Natural killer cell treated with Interleukin-12 subunit alpha and Interleukin-12 subunit beta and Interleukin-15 and Interleukin-18, amount 100 ng/mL, for 72 hours (primary cell): ENCODE measurements at regions not wholly inside any gene's neighbourhood (a gene's known extent, or its start where the extent isn't known, plus 50 kb on each side); places are given as distances from the start of the nearest gene placed in this dataset.

Experiments
- ATAC-seq, 2 donors: fragments of 150-1000 bp; cut with Tn5 transposase in 1 of 2; sonication (Bioruptor Pico), chemical (Tn5 transposase) in 1 of 2; 2 replicates each; pipeline ENCODE4 v1.10.0; 2021
- DNase-seq: peaks from one replicate; pipeline ENCODE4 v3.0.0; 2022; ENCODE audit warnings: low spot score
- H3K27ac Mint-ChIP-seq, 2 donors: 1 replicate in 1 of 2; 2 replicates in 1 of 2; pipeline ENCODE4 v1.8.0; 2022; ENCODE audit warnings: mixed read lengths in 2 of 2, mild to moderate bottlenecking in 1 of 2, moderate library complexity in 1 of 2
- H3K27me3 Mint-ChIP-seq, 2 donors: 1 replicate in 1 of 2; 2 replicates in 1 of 2; pipeline ENCODE4 v1.8.0; 2022; ENCODE audit warnings: mixed read lengths in 2 of 2
- H3K36me3 Mint-ChIP-seq: one replicate; pipeline ENCODE4 v1.8.0; 2022; ENCODE audit warnings: mixed read lengths
- H3K4me1 Mint-ChIP-seq, 2 donors: 1 replicate in 1 of 2; 2 replicates in 1 of 2; pipeline ENCODE4 v1.8.0; 2022; ENCODE audit warnings: low read depth in 2 of 2, mixed read lengths in 2 of 2, mild to moderate bottlenecking in 1 of 2
- H3K4me3 Mint-ChIP-seq: one replicate; pipeline ENCODE4 v1.8.0; 2022; ENCODE audit warnings: mixed read lengths
- H3K9me3 Mint-ChIP-seq: 2 replicates; pipeline ENCODE4 v1.8.0; 2022; ENCODE audit warnings: mixed read lengths

- H3K4me3 Mint-ChIP-seq, result no peak overlapping the region
- no peaks in the 10 kb centered on the region for H3K9me3 Mint-ChIP-seq
- ATAC-seq, result peak in 1 of 2 donors; percentile 5
- no peak overlapping the region for H3K27ac Mint-ChIP-seq
- DNase-seq, result no peak
- no peaks in the 10 kb centered on the region for H3K4me1 Mint-ChIP-seq
- no peaks in the 10 kb centered on the region for H3K36me3 Mint-ChIP-seq
- H3K27me3 Mint-ChIP-seq, result peaks cover 11 to 14% of the 10 kb centered on the region in 2 donors
Measured at GRCh38 chr11:119537306-119538253, 114.6 kb upstream of the THY1 start.

GRCh38 chr11:119536801-119537200 lies 113.8 kb upstream of the THY1 start:
- H3K27ac Mint-ChIP-seq, result no peak overlapping the region
- no peak for ATAC-seq
- H3K4me1 Mint-ChIP-seq, result no peaks in the 10 kb centered on the region
- no peaks in the 10 kb centered on the region for H3K9me3 Mint-ChIP-seq
- H3K4me3 Mint-ChIP-seq, result no peak overlapping the region
- DNase-seq, result no peak
- no peaks in the 10 kb centered on the region for H3K36me3 Mint-ChIP-seq
- H3K27me3 Mint-ChIP-seq, result peaks cover 11 to 13% of the 10 kb centered on the region in 2 donors

GRCh38 chr11:119533921-119534736 lies 111.2 kb upstream of the THY1 start:
- DNase-seq (no peak), ATAC-seq (peak in 1 of 2 donors; percentile 49)
- peaks cover 7 to 9% of the 10 kb centered on the region in 2 donors for H3K27me3 Mint-ChIP-seq
- no peak overlapping the region for H3K27ac Mint-ChIP-seq
- H3K4me1 Mint-ChIP-seq, result no peaks in the 10 kb centered on the region
- no peak overlapping the region for H3K4me3 Mint-ChIP-seq
- H3K9me3 Mint-ChIP-seq, result no peaks in the 10 kb centered on the region
- H3K36me3 Mint-ChIP-seq, result no peaks in the 10 kb centered on the region

GRCh38 chr11:119533462-119533861 lies 110.5 kb upstream of the THY1 start:
- no peaks in the 10 kb centered on the region for H3K4me1 Mint-ChIP-seq
- no peak overlapping the region for H3K27ac Mint-ChIP-seq
- DNase-seq, result no peak
- no peak overlapping the region for H3K4me3 Mint-ChIP-seq
- H3K27me3 Mint-ChIP-seq, result peaks cover 7 to 9% of the 10 kb centered on the region in 2 donors
- no peaks in the 10 kb centered on the region for H3K9me3 Mint-ChIP-seq
- no peaks in the 10 kb centered on the region for H3K36me3 Mint-ChIP-seq
- no peak for ATAC-seq

GRCh38 chr11:119532551-119532950 lies 109.6 kb upstream of the THY1 start:
- no peak overlapping the region for H3K27ac Mint-ChIP-seq
- H3K36me3 Mint-ChIP-seq, result no peaks in the 10 kb centered on the region
- no peak for DNase-seq
- no peak for ATAC-seq
- peaks cover 9% of the 10 kb centered on the region in 2 donors for H3K27me3 Mint-ChIP-seq
- no peak overlapping the region for H3K4me3 Mint-ChIP-seq
- no peaks in the 10 kb centered on the region for H3K4me1 Mint-ChIP-seq
- no peaks in the 10 kb centered on the region for H3K9me3 Mint-ChIP-seq

- Mint-ChIP-seq H3K27ac (no peak overlapping the region), H3K4me1 (no peaks in the 10 kb centered on the region), H3K9me3 (no peaks in the 10 kb centered on the region), H3K36me3 (no peaks in the 10 kb centered on the region), H3K4me3 (no peak overlapping the region), H3K27me3 (peaks cover 11 to 15% of the 10 kb centered on the region in 2 donors)
- DNase-seq (no peak), ATAC-seq (no peak)
Measured at GRCh38 chr11:119531623-119532022, 108.7 kb upstream of the THY1 start.

GRCh38 chr11:119531056-119531455 lies 108.1 kb upstream of the THY1 start:
- no peak for DNase-seq
- peaks cover 11 to 15% of the 10 kb centered on the region in 2 donors for H3K27me3 Mint-ChIP-seq
- no peaks in the 10 kb centered on the region for H3K9me3 Mint-ChIP-seq
- no peaks in the 10 kb centered on the region for H3K36me3 Mint-ChIP-seq
- H3K27ac Mint-ChIP-seq, result no peak overlapping the region
- H3K4me1 Mint-ChIP-seq, result no peaks in the 10 kb centered on the region
- H3K4me3 Mint-ChIP-seq, result no peak overlapping the region
- ATAC-seq, result no peak

- ATAC-seq (no peak), DNase-seq (no peak)
- no peaks in the 10 kb centered on the region for H3K4me1 Mint-ChIP-seq
- H3K27ac Mint-ChIP-seq, result no peak overlapping the region
- H3K27me3 Mint-ChIP-seq, result peaks cover 11 to 15% of the 10 kb centered on the region in 2 donors
- H3K4me3 Mint-ChIP-seq, result no peak overlapping the region
- no peaks in the 10 kb centered on the region for H3K9me3 Mint-ChIP-seq
- no peaks in the 10 kb centered on the region for H3K36me3 Mint-ChIP-seq
Measured at GRCh38 chr11:119530509-119530908, 107.5 kb upstream of the THY1 start.

- Mint-ChIP-seq H3K36me3 (no peaks in the 10 kb centered on the region), H3K9me3 (no peaks in the 10 kb centered on the region), H3K4me3 (no peak overlapping the region), H3K4me1 (no peaks in the 10 kb centered on the region), H3K27ac (no peak overlapping the region), H3K27me3 (peaks cover 11 to 15% of the 10 kb centered on the region in 2 donors)
- no peak for DNase-seq
- ATAC-seq, result no peak
Measured at GRCh38 chr11:119529936-119530335, 107.0 kb upstream of the THY1 start.

GRCh38 chr11:119529063-119529845 lies 106.3 kb upstream of the THY1 start:
- H3K4me3 Mint-ChIP-seq, result no peak overlapping the region
- ATAC-seq (no peak), DNase-seq (no peak)
- no peaks in the 10 kb centered on the region for H3K9me3 Mint-ChIP-seq
- H3K4me1 Mint-ChIP-seq, result no peaks in the 10 kb centered on the region
- peaks cover 13 to 15% of the 10 kb centered on the region in 2 donors for H3K27me3 Mint-ChIP-seq
- no peak overlapping the region for H3K27ac Mint-ChIP-seq
- no peaks in the 10 kb centered on the region for H3K36me3 Mint-ChIP-seq

GRCh38 chr11:119525867-119526196 lies 102.9 kb upstream of the THY1 start:
- Mint-ChIP-seq H3K9me3 (no peaks in the 10 kb centered on the region), H3K27ac (no peak overlapping the region)

GRCh38 chr11:119525180-119525866 lies 102.4 kb upstream of the THY1 start:
- Mint-ChIP-seq H3K36me3 (no peaks in the 10 kb centered on the region), H3K4me3 (no peak overlapping the region), H3K4me1 (no peaks in the 10 kb centered on the region), H3K27ac (no peak overlapping the region), H3K27me3 (peaks cover 13 to 17% of the 10 kb centered on the region in 2 donors), H3K9me3 (no peaks in the 10 kb centered on the region)
- DNase-seq (no peak), ATAC-seq (no peak)

More at GRCh38 chr11:119525867-119526196, 102.9 kb upstream of the THY1 start:
- peaks cover 13 to 17% of the 10 kb centered on the region in 2 donors for H3K27me3 Mint-ChIP-seq
- peak in 1 of 2 donors; percentile 13 for ATAC-seq
- no peaks in the 10 kb centered on the region for H3K4me1 Mint-ChIP-seq
- H3K36me3 Mint-ChIP-seq, result no peaks in the 10 kb centered on the region
- no peak overlapping the region for H3K4me3 Mint-ChIP-seq
- no peak for DNase-seq

- Mint-ChIP-seq H3K9me3 (no peaks in the 10 kb centered on the region), H3K4me3 (no peak overlapping the region), H3K4me1 (no peaks in the 10 kb centered on the region), H3K36me3 (no peaks in the 10 kb centered on the region), H3K27me3 (peaks cover 13 to 17% of the 10 kb centered on the region in 2 donors), H3K27ac (no peak overlapping the region)
- no peak for ATAC-seq
- DNase-seq, result no peak
Measured at GRCh38 chr11:119523539-119524157, 100.7 kb upstream of the THY1 start.
